NCI-H345 treated with DMSO at 0.1 percent for 48 hours (cell line): ENCODE measurements at regions not wholly inside any gene's neighbourhood (a gene's known extent, or its start where the extent isn't known, plus 50 kb on each side); places are given as distances from the start of the nearest gene placed in this dataset.

Source experiments
- DNase-seq: peaks from one replicate; lab custom pipeline; 2025; ENCODE audit not compliant: unreplicated experiment; lab: John Stamatoyannopoulos, UW

DNA sequence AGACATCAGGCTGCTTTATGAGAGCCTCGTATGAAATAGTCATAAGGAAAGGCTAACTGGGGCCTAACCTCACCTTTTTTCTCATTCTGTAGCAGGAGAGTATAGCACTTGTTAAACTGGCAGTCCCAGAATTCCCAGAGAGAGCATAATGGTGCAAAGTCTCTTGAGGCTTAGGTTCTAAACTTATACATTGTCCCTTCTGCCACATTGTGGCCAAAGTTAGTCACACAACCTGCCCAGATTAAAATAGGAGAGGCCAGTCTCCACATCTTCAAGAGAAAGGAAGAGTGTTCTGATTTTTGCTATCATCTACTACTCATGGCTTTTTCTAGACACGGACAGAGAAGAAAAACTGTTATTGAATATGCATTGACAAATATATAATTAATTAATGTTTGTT, 1588.9 kb upstream of the PCDH7 start:
- no peak for DNase-seq

DNA sequence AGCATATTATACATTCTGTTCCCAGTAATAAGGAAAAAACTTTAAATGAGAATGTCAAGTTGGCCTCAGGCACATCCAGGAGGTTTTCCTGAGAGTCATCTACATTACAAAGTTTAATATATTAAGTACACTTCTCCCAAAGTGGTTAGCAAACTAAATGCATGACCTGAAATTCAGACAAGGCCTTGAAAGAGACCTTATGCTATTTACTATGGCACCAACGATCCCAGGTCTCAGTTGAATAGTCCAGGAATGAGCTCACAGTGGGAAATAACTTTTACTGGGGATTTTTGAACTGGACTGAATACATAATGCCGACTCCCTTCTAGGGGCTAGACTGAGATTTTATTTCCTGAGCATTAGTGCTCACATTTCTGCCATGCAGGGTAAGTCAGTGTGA, 1577.5 kb upstream of the PCDH7 start:
- DNase-seq, result no peak

DNA sequence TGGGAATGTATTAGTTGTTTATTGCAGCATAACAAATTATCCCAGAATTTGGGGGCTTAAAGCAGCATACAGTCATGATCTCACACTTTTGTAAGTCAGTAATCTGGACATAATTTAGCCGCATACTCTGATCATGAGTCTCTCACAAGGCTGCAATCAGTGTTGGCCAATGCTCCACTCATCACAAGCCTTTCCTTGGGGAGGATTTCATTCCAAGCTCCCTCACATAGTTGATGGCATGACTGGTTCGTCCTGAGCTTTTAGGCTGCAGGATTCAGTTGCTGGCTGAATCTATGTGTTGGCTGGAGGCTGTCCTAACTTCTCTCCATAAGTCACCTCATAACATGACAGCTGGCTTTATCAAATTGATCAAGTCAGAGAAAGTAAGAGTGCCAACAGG, 1568.6 kb upstream of the PCDH7 start:
- DNase-seq, result no peak

DNA sequence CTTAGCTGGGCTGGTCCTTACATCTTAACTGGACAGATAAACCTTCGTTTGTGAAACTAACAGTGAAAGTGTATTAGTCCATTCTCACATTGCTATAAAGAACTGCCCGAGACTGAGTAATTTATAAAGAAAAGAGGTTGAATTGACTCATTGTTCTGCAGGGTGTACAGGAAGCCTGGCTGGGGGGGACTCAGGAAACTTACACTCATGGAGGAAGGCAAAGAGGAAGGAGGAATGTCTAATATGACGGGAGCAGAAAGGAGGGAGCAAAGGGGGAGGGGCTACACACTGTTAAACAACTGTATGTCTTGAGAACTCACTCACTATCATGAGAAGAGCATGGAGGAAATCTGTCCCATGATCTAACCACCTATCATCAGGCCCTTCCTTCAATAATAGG, 1566.5 kb upstream of the PCDH7 start:
- DNase-seq, result no peak

DNA sequence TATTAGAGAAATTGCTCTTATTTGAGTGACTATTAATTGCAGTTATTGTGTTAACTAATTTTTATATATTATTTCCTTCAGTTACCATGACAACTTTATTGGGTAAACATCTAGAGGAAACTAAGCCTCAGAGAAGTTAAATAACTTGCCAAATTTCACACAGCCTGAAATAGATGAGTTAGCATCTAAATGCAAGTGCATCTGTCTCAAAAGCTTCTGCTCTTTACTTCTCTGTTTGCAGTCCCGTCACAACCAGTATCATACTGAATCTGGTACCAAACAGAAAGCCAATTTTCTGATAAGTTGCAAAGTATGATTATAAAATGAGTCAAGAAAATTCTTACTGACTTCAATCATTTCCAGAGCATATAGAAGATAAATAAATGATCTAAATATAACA, 1544.9 kb upstream of the PCDH7 start:
- DNase-seq, result no peak

DNA sequence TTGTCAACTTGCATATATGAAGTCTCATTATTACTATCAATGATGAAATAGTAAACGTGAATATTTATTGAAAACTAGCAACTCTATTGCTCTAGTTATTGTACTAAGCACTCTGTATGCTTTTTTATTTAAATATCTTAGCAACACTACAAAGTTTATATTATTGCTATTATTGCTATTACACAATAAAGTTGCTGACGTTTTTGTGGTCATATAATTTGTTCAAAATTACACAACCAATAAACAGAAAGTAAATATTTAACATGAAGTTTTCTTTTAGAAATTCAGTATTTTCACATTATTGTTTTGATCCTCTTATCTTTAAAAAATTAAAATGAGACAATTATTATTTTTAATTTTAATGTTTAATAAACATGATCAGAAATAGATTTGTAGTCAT, 1521.1 kb upstream of the PCDH7 start:
- no peak for DNase-seq

DNA sequence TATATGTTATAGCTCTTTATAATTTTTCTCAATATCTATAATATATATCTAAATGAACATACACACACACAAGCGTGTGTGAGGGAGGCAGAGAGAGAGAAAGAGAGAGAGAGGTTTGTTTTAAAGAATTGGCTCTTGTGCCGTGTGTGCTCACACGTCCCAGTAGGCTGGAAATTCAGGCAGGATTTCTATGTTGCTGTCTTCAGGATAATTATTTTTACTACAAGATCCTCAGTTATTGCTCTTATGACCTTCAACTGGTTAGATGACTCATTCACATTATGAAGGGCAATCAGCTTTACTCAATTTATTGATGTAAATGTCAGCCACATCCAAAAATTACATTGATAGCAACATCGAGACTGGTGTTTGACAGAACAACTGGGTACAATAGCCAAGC, 1520.7 kb upstream of the PCDH7 start:
- DNase-seq, result no peak

DNA sequence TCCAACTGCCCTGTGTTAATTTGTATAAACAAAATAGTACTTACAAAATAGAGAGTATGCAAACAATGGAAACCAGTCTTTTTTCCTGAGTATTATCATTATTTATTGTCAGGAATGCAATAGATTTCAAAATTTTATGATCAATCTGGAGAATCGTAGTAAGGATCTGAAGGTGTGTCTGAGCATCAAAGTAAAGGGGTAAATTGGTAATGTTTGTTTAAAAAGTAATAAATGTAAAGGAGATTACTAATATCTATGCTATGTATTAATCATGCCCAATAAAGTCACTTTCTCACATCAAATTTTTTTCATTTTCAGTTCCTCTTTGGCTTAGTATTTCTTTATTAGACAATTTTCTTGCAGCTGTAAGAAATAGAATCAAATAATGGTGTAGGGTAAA, 1507.1 kb upstream of the PCDH7 start:
- DNase-seq, result no peak

DNA sequence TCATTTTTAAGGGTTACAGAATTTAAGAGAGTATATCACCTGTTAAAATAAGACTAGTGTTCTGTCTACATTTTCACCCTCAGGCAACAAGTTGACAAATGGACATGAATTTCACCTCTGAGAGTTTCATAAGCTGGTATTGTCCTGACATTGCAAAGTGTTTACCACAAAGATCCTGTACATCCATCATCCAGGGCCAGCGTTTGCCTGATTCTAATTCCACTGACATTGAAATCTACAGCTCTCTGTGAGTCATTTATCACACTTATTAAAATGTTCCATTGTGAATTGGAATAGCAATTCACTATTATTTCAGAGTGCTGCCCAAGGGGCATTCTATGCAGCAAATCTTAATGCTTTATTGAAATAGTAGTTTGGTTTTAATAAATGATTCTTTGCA, 1499.4 kb upstream of the PCDH7 start:
- DNase-seq, result no peak

DNA sequence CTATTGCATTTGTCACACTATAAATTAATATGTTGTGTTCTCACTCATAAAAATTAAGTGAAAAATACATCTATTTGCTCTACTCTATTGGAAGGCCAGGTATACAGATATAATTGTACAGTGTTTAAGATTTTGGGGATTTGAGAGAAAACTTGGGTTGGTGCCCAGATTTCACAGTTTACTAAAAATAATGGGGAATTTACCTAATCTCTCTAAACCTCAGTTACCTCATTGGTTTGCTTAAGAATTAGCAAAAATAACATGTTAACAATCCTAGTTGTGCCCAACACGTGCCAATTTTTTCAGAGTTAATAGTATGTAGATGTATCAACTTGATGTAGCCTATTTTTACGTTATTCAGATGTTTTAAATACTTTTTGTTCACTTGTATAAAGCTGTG, 1495.3 kb upstream of the PCDH7 start:
- DNase-seq, result no peak

DNA sequence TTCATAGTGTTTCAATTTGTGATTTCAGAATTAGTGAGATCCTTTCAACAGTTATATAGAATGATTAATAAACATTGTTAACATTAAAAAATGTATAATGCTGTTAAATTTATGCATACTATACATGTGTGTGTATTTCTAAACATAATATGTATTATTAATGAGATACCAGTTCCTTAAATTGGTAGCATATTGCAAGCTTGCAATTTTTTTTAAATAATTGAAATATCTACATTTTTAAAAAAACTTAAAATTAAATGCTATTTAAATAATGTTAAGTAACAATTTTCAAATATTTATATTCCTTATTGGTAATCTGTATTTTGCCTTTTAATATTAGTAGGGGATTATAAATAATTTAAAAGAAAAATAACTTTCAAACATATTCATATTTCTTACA, 1479.5 kb upstream of the PCDH7 start:
- no peak for DNase-seq

DNA sequence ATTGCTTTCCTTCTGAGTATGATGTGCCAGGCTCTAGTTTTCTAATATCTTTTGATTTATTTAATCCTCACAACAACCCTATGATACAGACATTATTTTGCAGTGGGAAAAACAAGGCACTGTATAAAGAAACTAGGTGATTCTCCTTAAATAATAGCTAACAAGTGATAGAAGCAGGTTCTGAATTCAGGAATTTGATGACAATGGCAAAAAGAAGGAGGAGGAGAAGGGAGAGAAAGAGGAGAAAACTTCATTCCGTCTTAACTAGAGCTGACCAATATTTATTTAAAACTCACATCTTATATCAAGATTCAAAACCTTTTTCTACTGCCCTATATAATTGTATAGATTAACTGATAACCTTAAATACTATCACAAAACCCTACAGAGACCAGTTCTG, 1477.1 kb upstream of the PCDH7 start:
- no peak for DNase-seq

DNA sequence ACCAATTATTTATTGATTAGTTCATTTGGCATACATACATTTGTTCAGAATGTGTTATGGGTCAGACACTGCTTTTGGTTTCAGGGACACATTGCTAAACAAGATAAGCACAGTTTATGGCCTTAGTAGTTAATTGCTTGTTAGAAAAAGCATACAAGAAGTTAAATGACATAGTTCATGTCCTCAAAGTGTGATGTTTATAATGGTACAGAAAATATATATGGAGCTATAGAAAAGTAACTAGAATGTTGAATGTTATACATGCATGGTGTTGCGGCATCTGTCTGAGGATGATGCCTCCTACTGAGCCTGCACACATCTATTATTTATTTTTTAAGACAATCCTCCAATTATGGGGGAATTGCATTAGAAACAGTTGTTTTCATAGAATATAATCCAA, 1476.3 kb upstream of the PCDH7 start:
- no peak for DNase-seq

DNA sequence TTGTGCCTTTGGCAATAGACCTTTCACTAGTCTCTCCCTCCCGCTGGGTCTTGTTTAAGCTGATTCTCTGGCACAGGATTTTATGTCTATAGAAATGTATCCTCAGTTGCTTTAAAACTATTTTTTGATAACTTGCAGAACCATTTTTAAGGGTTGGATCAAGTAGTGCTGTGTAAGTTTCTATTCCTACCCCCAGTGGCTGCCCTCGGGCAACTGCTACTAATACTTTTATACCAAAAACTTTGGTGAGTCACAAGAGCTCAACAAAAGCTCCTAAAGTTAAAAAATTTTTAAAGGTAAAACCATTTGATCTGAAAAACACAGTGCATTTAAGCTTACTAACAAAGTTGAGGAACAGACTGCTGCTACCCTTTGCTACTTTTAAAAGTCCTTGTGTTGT, 1460.6 kb upstream of the PCDH7 start:
- no peak for DNase-seq

DNA sequence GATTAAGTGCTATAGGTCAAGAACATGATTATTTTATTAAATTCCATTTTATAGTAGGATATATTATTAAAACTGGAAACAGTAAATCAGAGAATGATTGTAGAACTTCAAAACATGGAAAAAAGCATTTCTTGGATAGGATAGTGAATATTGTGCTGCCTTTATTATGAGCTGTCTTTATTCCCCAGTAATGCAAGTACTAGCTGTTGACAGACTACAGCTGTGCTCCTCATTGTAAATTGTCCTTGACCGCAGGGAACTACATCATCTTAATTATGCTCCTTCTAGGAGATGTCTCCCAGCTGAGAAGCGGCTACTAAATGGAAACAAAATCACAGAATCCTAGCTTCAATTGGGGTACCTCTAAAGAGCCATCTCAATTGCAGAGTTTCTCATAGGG, 1457.2 kb upstream of the PCDH7 start:
- DNase-seq, result no peak

DNA sequence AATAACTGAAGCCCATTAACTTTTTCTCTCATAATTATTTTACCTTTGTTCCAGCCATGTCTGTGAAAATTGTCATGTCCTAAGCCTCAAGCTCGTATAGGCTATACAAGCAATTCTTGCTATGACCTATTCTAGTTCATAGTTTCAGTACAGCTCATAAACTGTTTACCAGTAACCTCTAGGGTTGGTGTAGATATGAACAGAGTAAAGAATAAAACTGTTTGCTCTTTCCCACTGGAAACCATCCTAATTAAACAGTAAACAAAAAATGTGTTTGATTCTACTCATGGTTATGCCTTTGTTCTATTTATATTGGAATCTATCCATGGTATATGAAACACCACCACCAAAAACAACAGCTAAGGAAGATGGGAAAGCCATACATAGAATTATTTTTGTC, 1444.0 kb upstream of the PCDH7 start:
- no peak for DNase-seq

DNA sequence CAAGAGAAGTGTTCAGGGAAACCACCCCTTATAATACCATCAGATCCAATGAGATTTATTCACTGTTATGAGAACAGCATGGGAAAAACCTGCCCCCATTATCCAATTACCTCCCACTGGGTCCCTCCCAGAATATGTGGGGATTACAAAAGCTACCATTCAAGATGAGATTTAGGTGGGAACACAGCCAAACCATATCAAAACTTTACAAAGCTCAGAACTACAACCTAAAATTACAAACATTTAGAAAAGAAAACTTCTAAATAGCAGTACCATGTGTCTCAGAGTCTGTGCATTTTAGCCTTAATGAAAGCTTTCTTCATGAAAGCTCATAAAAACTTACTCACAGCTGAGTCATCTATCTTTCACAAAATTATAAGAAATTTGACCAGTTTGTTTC, 1442.8 kb upstream of the PCDH7 start:
- DNase-seq, result no peak

DNA sequence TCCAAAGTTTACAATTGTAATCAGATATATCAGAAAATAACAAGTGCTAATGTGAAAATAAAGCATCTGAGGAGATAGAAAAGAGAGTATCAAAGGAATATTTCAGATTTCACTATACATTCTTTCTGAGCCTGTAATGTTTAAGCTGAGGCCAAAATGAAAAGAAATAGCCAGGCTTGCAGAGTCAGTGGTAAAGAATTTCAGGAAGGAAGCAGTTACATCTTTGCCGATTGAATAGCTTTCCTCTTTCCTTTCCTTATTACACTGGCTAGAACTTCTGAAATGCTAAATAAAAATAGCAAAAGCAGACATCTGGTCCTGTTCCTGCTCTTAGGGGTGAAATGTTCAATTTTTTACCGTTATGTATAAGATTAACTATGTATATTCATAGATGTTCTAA, 1441.6 kb upstream of the PCDH7 start:
- DNase-seq, result no peak

DNA sequence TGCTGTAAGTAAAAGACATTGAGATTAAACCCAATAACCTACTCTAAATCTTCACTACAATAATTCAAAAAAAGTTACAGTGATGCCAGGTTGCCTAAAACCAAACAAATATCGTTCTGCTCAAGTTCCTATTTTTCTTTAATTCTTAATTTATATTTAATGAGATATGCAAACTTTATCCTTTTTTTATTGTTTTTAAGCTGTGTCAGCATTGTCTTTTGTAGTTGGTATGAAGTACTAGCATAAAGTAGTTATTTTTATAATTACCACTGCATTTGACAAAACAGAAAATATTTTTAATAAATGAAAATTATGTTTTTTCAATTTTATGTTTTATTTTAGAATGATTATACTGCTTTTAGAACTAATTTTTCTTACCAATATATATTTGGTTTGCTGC, 1431.1 kb upstream of the PCDH7 start:
- no peak for DNase-seq

DNA sequence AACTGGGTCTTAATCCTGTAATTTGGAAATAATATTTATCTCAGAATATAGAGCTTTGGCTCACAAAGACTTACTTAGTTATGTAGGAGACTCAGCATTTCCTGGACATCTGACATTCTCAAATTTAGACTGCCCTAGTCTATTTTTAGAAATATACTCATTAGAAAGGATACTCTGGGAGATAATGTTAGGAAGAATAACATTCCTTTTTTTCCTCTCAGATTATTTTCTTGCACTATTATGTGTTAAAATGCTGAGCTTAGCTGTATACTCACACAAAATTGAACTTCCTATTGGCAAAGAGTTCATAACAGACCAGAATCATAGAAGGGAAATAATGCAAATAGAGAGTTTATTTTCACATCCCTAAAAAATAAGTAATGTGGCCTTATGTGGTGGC, 1424.9 kb upstream of the PCDH7 start:
- no peak for DNase-seq

DNA sequence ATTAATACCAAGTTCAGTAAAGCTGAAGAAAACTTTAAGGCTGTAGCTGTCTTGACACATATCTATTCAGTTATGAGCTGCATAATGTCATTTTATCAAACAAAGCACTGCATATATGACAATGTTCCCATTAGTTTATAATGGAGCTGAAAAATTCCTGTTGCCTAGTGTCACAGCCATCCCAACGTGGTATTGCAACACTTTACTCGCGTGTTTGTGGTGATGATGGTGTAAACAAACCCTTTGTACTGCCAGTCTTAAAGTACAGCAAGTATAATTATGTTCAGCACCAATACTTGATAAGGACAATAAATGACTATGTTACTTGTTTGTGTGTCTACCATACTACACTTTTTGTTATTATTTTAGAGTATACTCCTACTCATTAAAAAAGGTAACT, 1415.6 kb upstream of the PCDH7 start:
- no peak for DNase-seq

DNA sequence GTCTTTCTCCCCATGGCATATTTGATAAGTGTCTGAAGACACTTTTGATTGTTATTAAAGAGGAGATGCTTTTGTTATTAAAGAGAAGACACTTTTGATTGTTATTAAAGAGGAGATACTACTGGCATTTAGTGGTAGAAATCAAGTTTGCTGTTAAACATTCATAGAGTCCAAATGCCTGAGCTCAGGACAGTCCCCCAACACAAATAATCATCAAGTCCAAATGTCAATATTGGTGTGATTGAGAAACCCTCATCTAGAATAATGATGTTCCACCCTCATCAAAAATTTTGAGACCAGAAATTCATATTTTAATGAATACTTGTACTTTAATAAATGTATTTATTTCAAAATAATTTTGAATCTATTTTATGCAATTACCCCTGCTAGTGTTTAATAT, 1412.9 kb upstream of the PCDH7 start:
- DNase-seq, result no peak

DNA sequence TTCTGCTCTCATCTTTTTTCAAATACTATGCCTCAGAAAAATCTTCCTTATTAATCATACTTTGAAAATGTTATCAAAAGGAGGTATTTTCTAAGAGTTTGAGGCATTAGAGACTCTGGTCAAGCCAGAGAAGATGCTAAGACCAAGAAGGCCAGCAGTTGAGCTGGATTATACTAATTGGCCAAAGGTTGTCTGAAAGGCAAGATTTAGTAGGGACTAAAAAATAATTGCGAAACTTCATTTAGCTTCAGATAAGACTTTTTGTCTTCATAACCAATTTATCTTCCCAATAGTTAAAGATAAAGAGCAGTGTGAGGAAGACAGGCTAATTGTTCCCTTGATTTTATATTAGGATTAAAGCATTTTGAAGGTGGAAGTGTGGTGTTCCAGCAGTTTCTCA, 1412.4 kb upstream of the PCDH7 start:
- DNase-seq, result no peak

DNA sequence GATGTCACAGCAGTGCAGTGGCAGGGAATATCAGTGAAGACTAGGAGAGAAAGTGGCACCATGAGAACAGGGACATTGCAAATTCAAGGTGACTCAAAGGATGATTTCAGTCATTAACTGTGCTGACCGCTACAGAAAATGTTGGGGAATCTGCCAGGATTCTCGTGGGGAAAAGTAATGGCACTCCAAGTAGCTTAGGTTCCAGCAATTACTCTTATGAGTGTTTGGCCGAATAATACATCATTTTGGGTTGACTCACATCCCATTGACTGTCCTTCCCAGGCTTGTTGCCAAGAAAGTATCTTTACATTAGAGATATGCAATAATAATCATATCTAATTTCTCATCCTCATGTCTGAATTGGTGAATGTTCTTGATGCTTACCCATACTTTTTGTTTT, 1411.1 kb upstream of the PCDH7 start:
- DNase-seq, result no peak
